Stimulated activated effector memory CD8-positive, alpha-beta T cell treated with anti-CD3 and anti-CD28 coated beads, Interleukin-12 subunit alpha, Interleukin-12 subunit beta, amount 100 ng/mL, for 72 hours (primary cell): ENCODE measurements at regions not wholly inside any gene's neighbourhood (a gene's known extent, or its start where the extent isn't known, plus 50 kb on each side); places are given as distances from the start of the nearest gene placed in this dataset.
"Not testable (repeated sequence)": the region's sequence is repeated elsewhere in the genome, so short reads cannot be mapped to it uniquely, and the experiment has no call there.

Experiments
- ATAC-seq: fragments of 150-1000 bp; cut with Tn5 transposase; 2 replicates; pipeline ENCODE4 v1.10.0; 2021
- DNase-seq, 2 donors: peaks; one replicate each; pipeline ENCODE4 v3.0.0; 2021 to 2022; ENCODE audit warnings: low spot score in 2 of 2
- H3K27ac Mint-ChIP-seq: one replicate; pipeline ENCODE4 v1.8.0; 2022; ENCODE audit warnings: mild to moderate bottlenecking, mixed read lengths
- H3K36me3 Mint-ChIP-seq: one replicate; pipeline ENCODE4 v1.8.0; 2022; ENCODE audit warnings: mild to moderate bottlenecking, mixed read lengths
- H3K4me1 Mint-ChIP-seq: one replicate; pipeline ENCODE4 v1.8.0; 2022; ENCODE audit warnings: mixed read lengths
- H3K4me3 Mint-ChIP-seq: one replicate; pipeline ENCODE4 v1.8.0; 2022; ENCODE audit warnings: mild to moderate bottlenecking, mixed read lengths
- H3K9me3 Mint-ChIP-seq: one replicate; pipeline ENCODE4 v1.8.0; 2022; ENCODE audit warnings: mixed read lengths

- no peak overlapping the region for H3K4me3 Mint-ChIP-seq
- peaks cover 12% of the 10 kb centered on the region for H3K9me3 Mint-ChIP-seq
- DNase-seq (no peak), ATAC-seq (no peak)
- H3K36me3 Mint-ChIP-seq = no peaks in the 10 kb centered on the region
- no peak overlapping the region for H3K27ac Mint-ChIP-seq
- no peaks in the 10 kb centered on the region for H3K4me1 Mint-ChIP-seq
Observed at GRCh38 chr3:191105418-191105817, 93.6 kb upstream of the OSTN start.

DNA sequence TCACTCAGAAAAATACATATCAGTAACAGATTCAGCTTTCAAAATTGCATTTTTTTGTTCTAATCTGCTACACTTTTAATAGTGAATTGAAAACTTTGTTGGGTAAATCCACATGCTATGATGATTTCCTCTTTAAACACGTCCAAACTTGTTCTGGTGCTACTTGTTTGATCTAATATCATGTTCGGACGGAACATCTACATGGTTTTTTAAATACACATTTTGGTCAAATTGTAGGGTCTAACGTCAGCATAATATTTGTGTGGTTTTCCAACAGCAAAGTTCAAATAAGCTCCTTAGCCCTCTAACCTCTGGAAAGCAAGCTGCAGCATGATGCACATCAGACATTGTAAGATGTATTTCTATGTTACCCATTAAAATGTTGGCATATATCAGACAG lies 98.5 kb upstream of the OSTN start:
- ATAC-seq = no peak
- H3K27ac Mint-ChIP-seq = no peak overlapping the region
- no peak overlapping the region for H3K4me3 Mint-ChIP-seq
- H3K36me3 Mint-ChIP-seq = no peaks in the 10 kb centered on the region
- no peak for DNase-seq
- peaks cover 12% of the 10 kb centered on the region for H3K9me3 Mint-ChIP-seq
- H3K4me1 Mint-ChIP-seq = no peaks in the 10 kb centered on the region

DNA sequence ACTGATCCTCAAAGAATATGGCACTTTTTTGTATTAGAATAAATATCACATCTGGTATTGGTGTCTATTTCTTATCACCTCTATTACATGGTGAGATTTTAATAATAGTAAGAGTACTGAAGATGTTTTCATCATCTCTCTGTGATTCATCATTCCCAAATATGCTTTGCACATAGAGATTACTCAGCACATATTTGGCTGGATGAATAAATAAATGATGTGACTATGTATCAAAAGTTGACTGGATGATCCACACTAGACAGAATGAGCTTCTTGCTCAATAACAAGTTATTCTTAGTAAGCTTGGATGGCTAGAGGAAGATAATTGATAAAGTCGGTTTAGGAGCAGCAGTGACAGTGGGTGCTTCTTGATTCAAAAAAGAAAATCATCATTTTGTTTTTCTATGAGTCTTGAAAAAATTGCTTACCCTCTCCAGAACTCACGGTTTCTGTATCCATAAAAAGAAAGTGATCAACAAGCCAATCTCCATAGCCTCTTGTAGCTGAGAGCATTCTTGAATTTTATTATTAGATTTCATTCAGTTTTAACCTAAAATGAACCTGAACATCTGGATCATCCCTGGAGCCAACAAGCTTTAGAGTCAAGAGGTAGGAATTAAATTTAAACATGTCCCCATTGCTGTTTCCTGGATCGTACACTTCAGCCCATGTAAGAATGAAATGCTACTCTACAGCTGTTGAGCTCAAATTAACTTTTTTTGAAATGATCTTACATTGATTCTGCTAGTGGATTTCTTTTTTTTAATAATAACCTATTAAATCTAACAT lies 104.8 kb upstream of the OSTN start:
- Mint-ChIP-seq H3K4me3 (no peak overlapping the region), H3K9me3 (no peaks in the 10 kb centered on the region), H3K27ac (no peak overlapping the region), H3K4me1 (no peaks in the 10 kb centered on the region), H3K36me3 (no peaks in the 10 kb centered on the region)
- ATAC-seq (no peak), DNase-seq (no peak)

DNA sequence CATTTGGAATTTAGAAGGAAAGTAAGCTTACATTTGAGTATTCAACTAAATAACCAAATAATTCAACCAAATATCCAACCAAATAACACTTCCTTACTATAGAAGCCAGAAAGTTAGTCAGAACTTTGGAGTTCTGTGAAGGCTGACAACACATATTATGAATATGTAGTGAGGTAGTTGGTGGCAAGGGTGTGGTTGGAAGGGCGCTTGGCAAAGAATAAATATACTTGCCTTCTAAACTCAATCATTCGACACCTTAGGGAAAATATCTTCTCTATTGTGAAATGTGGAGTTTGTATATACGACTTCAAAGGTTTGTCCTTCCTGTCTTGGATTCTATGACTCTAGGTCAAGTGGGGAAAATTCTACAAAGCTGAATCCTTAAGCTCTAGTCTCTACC lies 111.7 kb upstream of the OSTN start:
- no peak overlapping the region for H3K4me3 Mint-ChIP-seq
- no peak for ATAC-seq
- DNase-seq = no peak
- H3K36me3 Mint-ChIP-seq = no peaks in the 10 kb centered on the region
- H3K4me1 Mint-ChIP-seq = no peaks in the 10 kb centered on the region
- peaks cover 3% of the 10 kb centered on the region for H3K9me3 Mint-ChIP-seq
- H3K27ac Mint-ChIP-seq = no peak overlapping the region

- ATAC-seq (no peak), DNase-seq (no peak)
- Mint-ChIP-seq H3K36me3 (no peaks in the 10 kb centered on the region), H3K4me3 (no peak overlapping the region), H3K27ac (no peak overlapping the region), H3K9me3 (peaks cover 3% of the 10 kb centered on the region), H3K4me1 (no peaks in the 10 kb centered on the region)
Observed at GRCh38 chr3:191085091-191085490, 114.0 kb upstream of the OSTN start.

DNA sequence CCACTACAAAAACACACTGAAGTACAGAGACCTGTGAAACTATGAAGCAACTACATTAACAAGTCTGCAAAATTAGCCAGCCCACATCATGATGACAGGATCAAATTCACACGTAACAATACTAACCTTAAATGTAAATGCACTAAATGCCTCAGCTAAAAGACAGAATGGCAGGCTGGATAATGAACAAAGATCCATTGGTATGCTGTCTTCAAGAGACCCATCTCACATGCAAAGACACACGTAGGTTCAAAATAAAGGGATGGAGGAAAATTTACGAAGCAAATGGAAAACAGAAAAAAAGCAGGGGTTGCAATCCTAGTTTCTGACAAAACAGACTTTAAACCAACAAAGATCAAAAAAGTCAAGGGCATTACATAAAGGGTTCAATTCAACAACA lies 120.1 kb upstream of the OSTN start:
- ATAC-seq, H3K36me3 Mint-ChIP-seq, DNase-seq, H3K4me3 Mint-ChIP-seq, H3K4me1 Mint-ChIP-seq, H3K27ac Mint-ChIP-seq: not testable (repeated sequence)
- H3K9me3 Mint-ChIP-seq = peaks cover 14% of the 10 kb centered on the region

GRCh38 chr3:191076903-191077552 lies 122.0 kb upstream of the OSTN start:
- Mint-ChIP-seq H3K4me1 (no peaks in the 10 kb centered on the region), H3K27ac (no peak overlapping the region), H3K4me3 (no peak overlapping the region), H3K36me3 (no peaks in the 10 kb centered on the region), H3K9me3 (peaks cover 14% of the 10 kb centered on the region)
- DNase-seq = no peak
- peak; percentile 19 for ATAC-seq

DNA sequence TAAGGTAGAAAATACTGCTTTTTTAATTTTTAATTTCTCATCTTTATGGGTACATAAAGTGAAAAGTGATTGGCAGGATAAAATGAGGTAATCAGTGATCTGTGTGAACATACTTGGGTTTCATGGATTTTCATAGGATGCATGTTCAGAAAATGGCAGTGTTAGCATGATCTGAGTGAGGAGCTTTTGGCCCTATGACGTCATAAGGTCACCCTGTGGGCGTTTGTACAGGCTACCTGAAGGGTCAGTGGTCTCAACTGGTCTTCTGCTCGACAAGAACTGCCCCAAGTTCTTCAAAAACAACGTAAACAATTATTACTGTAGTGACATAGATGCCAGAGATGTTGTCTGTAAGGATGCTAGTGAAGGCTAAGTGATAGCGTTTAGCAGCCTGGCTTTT lies 124.5 kb upstream of the OSTN start:
- no peaks in the 10 kb centered on the region for H3K4me1 Mint-ChIP-seq
- no peaks in the 10 kb centered on the region for H3K36me3 Mint-ChIP-seq
- peaks cover 14% of the 10 kb centered on the region for H3K9me3 Mint-ChIP-seq
- H3K27ac Mint-ChIP-seq = no peak overlapping the region
- H3K4me3 Mint-ChIP-seq = no peak overlapping the region
- DNase-seq (no peak), ATAC-seq (no peak)

GRCh38 chr3:191070762-191071403 lies 128.2 kb upstream of the OSTN start:
- Mint-ChIP-seq H3K4me1 (no peaks in the 10 kb centered on the region), H3K9me3 (peaks cover 10% of the 10 kb centered on the region), H3K4me3 (no peak overlapping the region), H3K36me3 (no peaks in the 10 kb centered on the region), H3K27ac (no peak overlapping the region)
- no peak for ATAC-seq
- no peak for DNase-seq

- DNase-seq (no peak), ATAC-seq (no peak)
- no peaks in the 10 kb centered on the region for H3K4me1 Mint-ChIP-seq
- no peaks in the 10 kb centered on the region for H3K36me3 Mint-ChIP-seq
- peaks cover 10% of the 10 kb centered on the region for H3K9me3 Mint-ChIP-seq
- no peak overlapping the region for H3K27ac Mint-ChIP-seq
- H3K4me3 Mint-ChIP-seq = no peak overlapping the region
Observed at GRCh38 chr3:191070201-191070600, 128.8 kb upstream of the OSTN start.

DNA sequence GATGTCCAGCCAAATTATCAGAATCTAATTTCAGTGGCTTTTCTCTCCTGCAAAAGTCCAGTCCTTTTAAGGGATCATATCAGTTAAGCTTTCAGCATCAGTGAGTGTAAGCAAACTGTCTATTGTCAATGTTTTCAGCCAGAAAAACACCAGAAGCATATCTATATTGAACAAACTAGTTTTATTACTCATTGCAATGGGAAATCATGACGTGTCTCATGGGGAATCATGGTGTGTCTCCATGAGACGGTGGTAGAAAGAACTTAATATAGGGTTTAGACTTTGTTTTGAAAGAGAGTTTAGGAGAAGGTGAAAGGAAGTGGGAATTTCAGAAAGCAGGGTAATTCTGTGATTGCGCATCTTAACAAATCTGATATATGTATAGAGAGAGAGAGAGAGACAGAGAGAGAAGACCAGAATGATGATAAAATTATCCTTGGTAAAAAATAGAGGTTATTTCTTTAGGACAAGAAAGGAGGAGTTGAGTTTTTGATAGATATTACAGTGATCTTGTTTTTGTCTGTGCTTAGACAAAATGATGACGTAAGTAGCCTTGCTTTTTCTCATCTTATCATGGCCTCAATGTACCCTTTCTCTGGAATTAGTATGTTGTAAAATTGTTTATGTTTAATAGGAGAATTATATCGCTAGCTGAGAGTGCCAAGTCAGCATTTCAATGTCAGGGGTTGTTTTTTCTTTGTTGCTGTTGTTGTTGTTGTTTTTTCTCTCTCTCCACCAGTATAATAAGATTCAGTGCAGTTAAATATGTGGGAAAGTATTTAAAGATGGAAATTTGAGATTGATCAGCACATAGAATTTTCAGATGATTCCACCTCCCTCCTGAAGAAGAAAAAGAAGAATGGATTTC lies 129.9 kb upstream of the OSTN start:
- H3K36me3 Mint-ChIP-seq = no peaks in the 10 kb centered on the region
- H3K9me3 Mint-ChIP-seq = peaks cover 11% of the 10 kb centered on the region
- no peak overlapping the region for H3K4me3 Mint-ChIP-seq
- ATAC-seq (no peak), DNase-seq (no peak)
- no peaks in the 10 kb centered on the region for H3K4me1 Mint-ChIP-seq
- no peak overlapping the region for H3K27ac Mint-ChIP-seq

DNA sequence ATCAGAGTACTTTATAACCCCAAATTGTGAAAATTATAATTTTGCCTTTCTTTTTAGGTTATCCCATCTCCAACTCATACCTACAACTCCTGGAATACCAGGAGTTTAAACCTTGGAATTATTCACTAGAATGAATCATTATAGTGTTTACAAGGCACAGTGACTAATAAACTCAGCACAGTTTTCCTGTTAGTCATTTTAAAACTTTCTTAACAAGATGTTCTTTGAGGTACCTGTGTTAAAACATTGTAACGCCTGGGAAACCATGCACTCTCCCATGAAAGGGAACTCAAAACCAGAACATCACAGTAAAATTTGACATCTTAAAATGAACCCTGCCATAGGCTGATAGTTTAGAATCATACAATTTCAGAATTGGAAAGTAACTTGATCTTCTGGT lies 132.4 kb upstream of the OSTN start:
- Mint-ChIP-seq H3K9me3 (peaks cover 11% of the 10 kb centered on the region), H3K4me3 (no peak overlapping the region), H3K4me1 (no peaks in the 10 kb centered on the region), H3K36me3 (no peaks in the 10 kb centered on the region), H3K27ac (no peak overlapping the region)
- ATAC-seq (no peak), DNase-seq (no peak)

GRCh38 chr3:191065181-191065805 lies 133.7 kb upstream of the OSTN start:
- no peak overlapping the region for H3K4me3 Mint-ChIP-seq
- no peaks in the 10 kb centered on the region for H3K4me1 Mint-ChIP-seq
- DNase-seq (no peak), ATAC-seq (no peak)
- no peaks in the 10 kb centered on the region for H3K36me3 Mint-ChIP-seq
- peaks cover 8% of the 10 kb centered on the region for H3K9me3 Mint-ChIP-seq
- no peak overlapping the region for H3K27ac Mint-ChIP-seq

- ATAC-seq (no peak), DNase-seq (no peak)
Observed at GRCh38 chr3:191051037-191051436, 148.0 kb upstream of the OSTN start.

DNA sequence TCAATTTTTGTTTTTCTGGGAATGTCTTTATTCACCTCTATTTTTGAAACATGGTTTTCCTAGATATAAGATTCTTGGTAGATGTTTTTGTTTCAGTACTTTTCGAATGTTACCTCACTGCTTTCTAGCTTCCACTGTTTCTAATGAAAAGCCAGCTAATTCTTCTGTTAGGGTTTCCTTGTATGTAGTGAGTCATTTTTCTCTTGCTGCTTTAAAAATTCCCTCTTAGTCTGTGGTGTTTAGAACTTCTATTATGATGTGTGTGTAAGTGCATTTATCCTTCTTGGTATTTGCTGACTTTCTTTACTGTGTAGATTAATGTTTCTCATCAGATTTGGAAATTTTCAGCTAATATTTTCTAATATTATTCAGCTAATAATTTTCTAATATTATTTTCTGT lies 151.1 kb upstream of the OSTN start:
- no peak for ATAC-seq
- Mint-ChIP-seq H3K27ac (no peak overlapping the region), H3K4me3 (no peak overlapping the region), H3K4me1 (no peaks in the 10 kb centered on the region), H3K9me3 (peaks cover 8% of the 10 kb centered on the region), H3K36me3 (no peaks in the 10 kb centered on the region)
- DNase-seq = no peak

More at GRCh38 chr3:191051037-191051436, 148.0 kb upstream of the OSTN start:
- H3K9me3 Mint-ChIP-seq = peaks cover 8% of the 10 kb centered on the region
- no peaks in the 10 kb centered on the region for H3K4me1 Mint-ChIP-seq
- H3K27ac Mint-ChIP-seq = no peak overlapping the region
- H3K36me3 Mint-ChIP-seq = no peaks in the 10 kb centered on the region
- no peak overlapping the region for H3K4me3 Mint-ChIP-seq
